ENCODE measurements at regions not wholly inside any gene's neighbourhood (a gene's known extent, or its start where the extent isn't known, plus 50 kb on each side); places are given as distances from the start of the nearest gene placed in this dataset.

DNA sequence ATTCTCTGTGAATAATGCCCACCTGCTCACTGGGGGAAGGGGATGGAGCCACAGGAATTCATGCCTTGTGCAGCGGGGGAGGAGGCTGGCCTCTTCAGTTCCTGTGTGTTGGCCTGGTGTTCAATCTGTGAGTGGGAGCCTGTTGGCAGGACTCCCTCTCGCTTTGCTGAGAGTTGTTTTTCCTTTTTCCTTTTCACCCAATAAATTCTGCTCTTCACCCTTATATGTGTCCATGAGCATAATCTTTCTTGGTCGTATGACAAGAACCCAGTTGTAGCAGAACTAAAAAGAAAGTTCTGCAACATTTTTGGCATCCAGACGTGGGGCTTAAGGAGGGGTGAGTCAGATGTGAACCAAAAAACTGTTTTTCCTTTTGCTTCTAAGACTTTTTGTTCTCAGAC is 235.2 kb upstream of the HDX start:
- CTCF ChIA-PET: no interaction called here
- no peaks in the 10 kb centered on the region for H3K4me1 ChIP-seq (ENCODE audit: control insufficient read depth, insufficient read depth, low read length)
- H3K4me3 ChIP-seq (ENCODE audit: low read depth, low read length): no peak overlapping the region
- TF ChIP-seq ZEB2 (tag by site-specific recombination; IDR thresholded peaks at IDR 0.05) (no peak), ZNF202 (tag by site-specific recombination; IDR thresholded peaks at IDR 0.05; ENCODE audit: borderline replicate concordance) (no peak), ZNF311 (tag by site-specific recombination; IDR thresholded peaks at IDR 0.05; ENCODE audit: borderline replicate concordance) (no peak), ZNF10 (tag by site-specific recombination; IDR thresholded peaks at IDR 0.05) (no peak), ZBTB8A (tag by site-specific recombination; IDR thresholded peaks at IDR 0.05) (no peak), ZIC2 (tag by site-specific recombination; IDR thresholded peaks at IDR 0.05) (no peak), ZNF777 (tag by site-specific recombination; IDR thresholded peaks at IDR 0.05; ENCODE audit: borderline replicate concordance) (no peak), ZNF837 (tag by site-specific recombination; IDR thresholded peaks at IDR 0.05) (no peak), ZNF366 (tag by site-specific recombination; conservative IDR thresholded peaks at IDR 0.05) (no peak)
- no peaks in the 10 kb centered on the region for H3K36me3 ChIP-seq (ENCODE audit: control insufficient read depth in 2 of 2, insufficient read depth in 1 of 2, low read length in 2 of 2)
- H3K27ac ChIP-seq (ENCODE audit: extremely low read depth, low read depth, low read length): no peak overlapping the region
- H3K9me3 ChIP-seq (ENCODE audit: control insufficient read depth, insufficient read depth, low read depth, low read length): no peaks in the 10 kb centered on the region
- POLR2A ChIA-PET: interaction anchor here (0.8 kb wide), 1 partner anchor 88 kb away, joined by 3 read pairs; no protein-coding TSS in a partner anchor

DNA sequence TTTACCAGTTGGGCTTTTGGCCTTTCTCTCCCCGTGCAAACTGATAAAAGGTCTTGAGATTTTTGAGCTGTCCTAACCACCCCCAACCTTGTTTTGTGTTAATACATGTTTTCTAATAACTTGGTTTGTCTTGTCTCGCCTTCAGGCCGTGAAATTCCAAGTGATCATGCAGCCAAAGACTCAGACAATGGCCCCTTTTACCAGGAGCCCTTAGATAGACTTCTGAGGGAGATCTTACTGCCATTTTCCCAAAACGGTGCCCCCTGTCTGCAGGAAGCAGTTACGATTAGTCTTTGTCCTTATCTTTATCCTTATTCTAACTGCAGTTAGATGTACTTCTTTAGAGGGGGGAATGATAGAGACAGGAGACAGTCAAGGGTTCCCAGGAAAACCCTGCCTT is 245.3 kb upstream of the HDX start:
- CTCF ChIA-PET: interaction anchor here (0.6 to 0.7 kb wide), 2 partner anchors 17 to 18 kb away, joined by 3 to 4 read pairs; no protein-coding TSS in a partner anchor
- Histone ChIP-seq H3K9me3 (ENCODE audit: control insufficient read depth, insufficient read depth, low read depth, low read length) (peaks cover 3% of the 10 kb centered on the region; the same call in 1 of the 2 replicates), H3K36me3 (ENCODE audit: control insufficient read depth in 2 of 2, insufficient read depth in 1 of 2, low read length in 2 of 2) (no peaks in the 10 kb centered on the region), H3K4me1 (ENCODE audit: control insufficient read depth, insufficient read depth, low read length) (no peaks in the 10 kb centered on the region), H3K4me3 (ENCODE audit: low read depth, low read length) (no peak overlapping the region), H3K27ac (ENCODE audit: extremely low read depth, low read depth, low read length) (no peak overlapping the region)
- POLR2A ChIA-PET: no interaction called here
- TF ChIP-seq ZSCAN4 (tag by site-specific recombination; IDR thresholded peaks at IDR 0.05): no peak
- TF ChIP-seq ZBTB1 (tag by site-specific recombination; IDR thresholded peaks at IDR 0.05): no peak
- no peak for TF ChIP-seq ZNF391 (tag by site-specific recombination; IDR thresholded peaks at IDR 0.05; ENCODE audit: borderline replicate concordance, low read depth)
- TF ChIP-seq TCF7L2 (IDR thresholded peaks at IDR 0.05; ENCODE audit: borderline replicate concordance, low read depth, low read length): no peak
- TF ChIP-seq ZNF138 (tag by site-specific recombination; IDR thresholded peaks at IDR 0.05; ENCODE audit: borderline replicate concordance): no peak
- TF ChIP-seq KLF7 (tag by site-specific recombination; IDR thresholded peaks at IDR 0.05; ENCODE audit: borderline replicate concordance): no peak
- no peak for TF ChIP-seq ZNF549 (tag by site-specific recombination; IDR thresholded peaks at IDR 0.05)
- no peak for TF ChIP-seq ZNF791 (tag by site-specific recombination; IDR thresholded peaks at IDR 0.05)
- no peak for TF ChIP-seq ZNF501 (tag by site-specific recombination; IDR thresholded peaks at IDR 0.05)
- no peak for TF ChIP-seq ZNF184 (tag by site-specific recombination; IDR thresholded peaks at IDR 0.05)
- TF ChIP-seq ZNF214 (tag by site-specific recombination; IDR thresholded peaks at IDR 0.05; ENCODE audit: borderline replicate concordance): no peak

DNA sequence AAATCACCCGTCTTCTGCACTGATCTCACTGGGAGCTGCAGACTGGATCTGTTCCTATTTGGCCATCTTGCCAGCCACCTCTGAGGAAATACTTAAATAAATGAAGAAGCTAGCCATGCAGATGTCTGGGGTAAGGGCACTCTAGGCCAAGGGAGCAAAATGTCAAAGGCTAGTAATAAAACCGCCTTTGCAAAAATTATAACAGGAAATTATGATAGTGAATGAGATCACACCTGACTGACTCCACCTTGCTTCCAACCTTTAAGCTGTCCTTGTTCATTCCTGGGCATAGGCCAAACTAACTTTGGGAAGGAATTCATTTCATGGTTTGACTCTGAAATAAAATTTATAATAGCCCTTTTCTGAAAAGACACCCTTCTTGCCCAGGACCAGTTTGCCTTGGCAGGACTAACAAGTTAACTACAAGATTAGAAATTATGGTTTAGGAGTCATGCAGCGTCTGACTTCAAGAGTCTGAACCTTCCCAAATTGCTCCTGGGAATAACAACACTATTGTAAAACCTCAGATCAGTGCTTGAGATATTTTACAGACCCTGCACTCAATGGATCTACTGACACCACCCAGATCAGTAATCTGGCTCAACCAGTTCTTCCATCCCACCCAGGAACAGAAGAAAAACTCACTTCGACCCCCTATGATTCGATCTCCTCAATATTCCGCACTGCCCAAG is 246.9 kb upstream of the HDX start:
- Histone ChIP-seq H3K4me1 (ENCODE audit: control insufficient read depth, insufficient read depth, low read length) (no peaks in the 10 kb centered on the region), H3K27ac (ENCODE audit: extremely low read depth, low read depth, low read length) (no peak overlapping the region), H3K36me3 (ENCODE audit: control insufficient read depth in 2 of 2, insufficient read depth in 1 of 2, low read length in 2 of 2) (no peaks in the 10 kb centered on the region), H3K9me3 (ENCODE audit: control insufficient read depth, insufficient read depth, low read depth, low read length) (peaks cover 3% of the 10 kb centered on the region; the same call in 1 of the 2 replicates), H3K4me3 (ENCODE audit: low read depth, low read length) (no peak overlapping the region)
- ChIA-PET POLR2A (no interaction called here), CTCF (no interaction called here)
- TF ChIP-seq PBX3 (CRISPR knock-in tag; IDR thresholded peaks at IDR 0.05): no peak
- TF ChIP-seq, protein P1, sequence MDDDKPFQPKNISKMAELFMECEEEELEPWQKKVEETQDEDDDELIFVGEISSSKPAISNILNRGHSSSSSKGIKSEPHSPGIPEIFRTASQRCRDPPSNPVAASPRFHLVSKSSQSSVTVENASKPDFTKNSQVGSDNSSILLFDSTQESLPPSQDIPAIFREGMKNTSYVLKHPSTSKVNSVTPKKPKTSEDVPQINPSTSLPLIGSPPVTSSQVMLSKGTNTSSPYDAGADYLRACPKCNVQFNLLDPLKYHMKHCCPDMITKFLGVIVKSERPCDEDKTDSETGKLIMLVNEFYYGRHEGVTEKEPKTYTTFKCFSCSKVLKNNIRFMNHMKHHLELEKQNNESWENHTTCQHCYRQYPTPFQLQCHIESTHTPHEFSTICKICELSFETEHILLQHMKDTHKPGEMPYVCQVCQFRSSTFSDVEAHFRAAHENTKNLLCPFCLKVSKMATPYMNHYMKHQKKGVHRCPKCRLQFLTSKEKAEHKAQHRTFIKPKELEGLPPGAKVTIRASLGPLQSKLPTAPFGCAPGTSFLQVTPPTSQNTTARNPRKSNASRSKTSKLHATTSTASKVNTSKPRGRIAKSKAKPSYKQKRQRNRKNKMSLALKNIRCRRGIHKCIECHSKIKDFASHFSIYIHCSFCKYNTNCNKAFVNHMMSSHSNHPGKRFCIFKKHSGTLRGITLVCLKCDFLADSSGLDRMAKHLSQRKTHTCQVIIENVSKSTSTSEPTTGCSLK (tag by site-specific recombination; IDR thresholded peaks at IDR 0.05): no peak
- no peak for TF ChIP-seq ZNF830 (tag by site-specific recombination; IDR thresholded peaks at IDR 0.05; ENCODE audit: low read depth)
- TF ChIP-seq ZNF549 (tag by site-specific recombination; IDR thresholded peaks at IDR 0.05): no peak
- TF ChIP-seq YY2 (tag by site-specific recombination; IDR thresholded peaks at IDR 0.05): no peak
- TF ChIP-seq TCF7L2 (IDR thresholded peaks at IDR 0.05; ENCODE audit: borderline replicate concordance, low read depth, low read length): no peak
- TF ChIP-seq PRDM4 (tag by site-specific recombination; IDR thresholded peaks at IDR 0.05): no peak
- TF ChIP-seq ZNF10 (tag by site-specific recombination; IDR thresholded peaks at IDR 0.05): no peak
